Endothelial cell of umbilical vein (primary cell): ENCODE measurements at regions not wholly inside any gene's neighbourhood (a gene's known extent, or its start where the extent isn't known, plus 50 kb on each side); places are given as distances from the start of the nearest gene placed in this dataset.

Experiments
- BruUV-seq: library from RNA; stranded (reverse); fragments of 400-500 nt; replicated peaks from 2 replicates; lab custom pipeline; 2021; lab: Mats Ljungman, UMichigan
- CTCF ChIA-PET: fragments of 300-600, 350-600 bp; sonication (Branson Sonifier 250); formaldehyde crosslinking; loops from one replicate; lab custom pipeline; 2021; ENCODE audit warnings: antibody characterized with exemption, inconsistent platforms; lab: Charles Lee
- POLR2A ChIA-PET: fragments of 300-600, 350-600 bp; sonication (Branson Sonifier 250); formaldehyde crosslinking; loops from one replicate; lab custom pipeline; 2021; ENCODE audit warnings: antibody characterized with exemption, inconsistent platforms; lab: Charles Lee
- DNase-seq: peaks from one replicate; pipeline ENCODE4 v3.0.0-alpha.2; 2011; ENCODE audit warnings: low read depth, low spot score
- FAIRE-seq: peaks from 2 replicates; lab custom pipeline; 2011; peaks lifted over from hg19 to GRCh38; lab: Jason Lieb, UNC
- H2AFZ ChIP-seq: 2 replicates; pipeline ENCODE4 v1.6.0; 2012; ENCODE audit warnings: low read depth, low read length, control low read depth, inconsistent platforms
- H3K27ac ChIP-seq: 2 replicates; pipeline ENCODE4 v1.5.1; 2011; ENCODE audit warnings: low read depth, mild to moderate bottlenecking, control low read depth, low read length, moderate library complexity; ENCODE audit not compliant: insufficient read depth
- H3K27me3 ChIP-seq, 2 experiments: 2 replicates each; pipeline versions ENCODE4 v1.6.0 to v1.6.1; 2011; ENCODE audit warnings: low read length in 2 of 2, mixed read lengths in 1 of 2; ENCODE audit not compliant: control insufficient read depth in 2 of 2, insufficient read depth in 2 of 2
- H3K36me3 ChIP-seq, 2 experiments: 2 replicates in 1 of 2; 3 replicates in 1 of 2; pipeline ENCODE4 v1.5.1; 2011; ENCODE audit warnings: low read length in 2 of 2, mild to moderate bottlenecking in 1 of 2, moderate library complexity in 1 of 2; ENCODE audit not compliant: control insufficient read depth in 2 of 2, insufficient read depth in 2 of 2; ENCODE audit errors: extremely low read depth in 1 of 2
- H3K4me1 ChIP-seq: 3 replicates; pipeline ENCODE4 v1.5.1; 2011; ENCODE audit warnings: mild to moderate bottlenecking, low read length; ENCODE audit not compliant: control insufficient read depth, insufficient read depth; ENCODE audit errors: extremely low read depth
- H3K4me2 ChIP-seq: 2 replicates; pipeline ENCODE4 v1.6.1; 2011; ENCODE audit warnings: low read length, control low read depth, mixed read lengths; ENCODE audit not compliant: insufficient read depth
- H3K4me3 ChIP-seq, 3 experiments: fragments of 200-600 bp in 1 of 3; sonication (generic), shearing (Covaris generic) in 1 of 3; replicated peaks in 1 of 3; 2 replicates each; pipeline ENCODE4 v1.5.1; 2011 to 2016; ENCODE audit warnings: control low read depth in 3 of 3, low read length in 3 of 3, mild to moderate bottlenecking in 2 of 3, inconsistent platforms in 1 of 3, low read depth in 1 of 3, moderate library complexity in 1 of 3; ENCODE audit not compliant: insufficient read depth in 1 of 3
- H3K79me2 ChIP-seq: 2 replicates; pipeline ENCODE4 v1.6.0; 2012; ENCODE audit warnings: low read length, inconsistent platforms; ENCODE audit not compliant: control insufficient read depth, insufficient read depth
- H3K9ac ChIP-seq: replicated peaks from 2 replicates; pipeline ENCODE3; 2011; ENCODE audit warnings: low read length, control low read depth; ENCODE audit not compliant: insufficient read depth; ENCODE audit errors: extremely low read depth
- H3K9me1 ChIP-seq: replicated peaks from 3 replicates; pipeline ENCODE4 v1.6.0; 2011; ENCODE audit warnings: mild to moderate bottlenecking, low read length; ENCODE audit not compliant: control insufficient read depth, insufficient read depth; ENCODE audit errors: extremely low read depth
- H3K9me3 ChIP-seq: replicated peaks from 2 replicates; pipeline ENCODE4 v1.5.1; 2012; ENCODE audit warnings: low read length, inconsistent platforms; ENCODE audit not compliant: control insufficient read depth, insufficient read depth
- H4K20me1 ChIP-seq: replicated peaks from 2 replicates; pipeline ENCODE3; 2011; ENCODE audit warnings: mild to moderate bottlenecking, low read length; ENCODE audit not compliant: control insufficient read depth, insufficient read depth; ENCODE audit errors: extremely low read depth
- EZH2 ChIP-seq: IDR thresholded peaks from 2 replicates; pipeline ENCODE4 v1.6.1; 2012; ENCODE audit warnings: borderline replicate concordance, low read depth, mild to moderate bottlenecking, moderate library complexity, low read length, inconsistent platforms; ENCODE audit not compliant: severe bottlenecking
- FOS ChIP-seq: IDR thresholded peaks from 2 replicates; pipeline ENCODE4 v1.6.1; 2011; ENCODE audit warnings: mild to moderate bottlenecking, low read length, moderate library complexity, borderline replicate concordance; ENCODE audit not compliant: insufficient read depth
- GATA2 ChIP-seq: IDR thresholded peaks from 2 replicates; pipeline ENCODE4 v1.7.0; 2011; ENCODE audit warnings: low read depth, mild to moderate bottlenecking, moderate library complexity, mixed read lengths, low read length; ENCODE audit not compliant: insufficient read length, insufficient read depth
- JUN ChIP-seq: IDR thresholded peaks from 2 replicates; pipeline ENCODE4 v1.6.1; 2011; ENCODE audit warnings: borderline replicate concordance, low read depth; ENCODE audit not compliant: insufficient read length, insufficient read depth
- MYC ChIP-seq: IDR thresholded peaks from one replicate; pipeline ENCODE4 v1.6.1; 2011; ENCODE audit warnings: mild to moderate bottlenecking, low read depth, low read length
- POLR2A ChIP-seq: IDR thresholded peaks from 2 replicates; pipeline ENCODE4 v1.6.1; 2012; ENCODE audit warnings: low read depth, mild to moderate bottlenecking, control low read depth, low read length
- dilution Hi-C: fragments of 300-500 bp; cut with MboI; formaldehyde crosslinking; loops from one replicate; pipeline ENCODE4 v1.15.0; 2019; ENCODE audit warnings: low sequenced_read_pairs; ENCODE audit not compliant: extremely low pct_ligation_motif_present
- intact Hi-C: fragments of 100-400 bp; cut with micrococcal nuclease; formaldehyde crosslinking; loops from one replicate; pipeline ENCODE4 v1.10.0; 2022
- TF ChIP-seq, protein P1 (sequence below): IDR thresholded peaks from 2 replicates; pipeline ENCODE4 v1.6.1; 2011; ENCODE audit not compliant: insufficient read depth, insufficient read length
- TF ChIP-seq, protein P2 (sequence below), 2 donors: IDR thresholded peaks; 1 replicate in 1 of 2; 2 replicates in 1 of 2; pipeline ENCODE4 v1.5.1; 2011; ENCODE audit warnings: low read length in 2 of 2, mild to moderate bottlenecking in 2 of 2, moderate library complexity in 2 of 2, control low read depth in 1 of 2, inconsistent platforms in 1 of 2, low read depth in 1 of 2; ENCODE audit not compliant: insufficient read depth in 1 of 2; ENCODE audit errors: extremely low read depth in 1 of 2

DNA sequence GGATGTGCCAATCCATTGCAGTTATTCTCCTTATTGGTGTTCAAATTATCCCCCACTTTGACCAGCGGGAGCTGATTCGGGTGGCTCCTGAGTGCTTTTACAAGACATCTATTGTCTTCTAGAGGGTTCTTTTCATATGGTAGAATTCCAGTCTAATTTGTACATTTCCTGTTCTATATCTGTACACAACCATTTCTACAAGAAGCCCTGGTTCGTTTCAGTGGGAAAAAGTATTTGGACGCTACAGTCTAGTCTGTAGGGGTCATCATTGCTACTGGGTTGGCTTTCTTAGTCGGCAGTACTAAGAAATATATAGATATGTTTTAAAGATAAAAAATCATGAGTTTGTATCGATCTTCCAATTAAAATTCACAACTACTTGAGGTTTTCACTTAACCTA, 262.6 kb downstream of the MAP2K6 start:
- ChIA-PET POLR2A (no interaction called here), CTCF (interaction anchor here (0.8 to 1.6 kb wide), 2 partner anchors 68 to 270 kb away, joined by 3 to 4 read pairs; no protein-coding TSS in a partner anchor)
- H3K27ac ChIP-seq, result no peak overlapping the region
- no peaks in the 10 kb centered on the region for H4K20me1 ChIP-seq
- no peak overlapping the region for H3K4me3 ChIP-seq
- no peaks in the 10 kb centered on the region for H3K36me3 ChIP-seq
- DNase-seq (peak; percentile 38), FAIRE-seq (no peak)
- peaks cover 18% of the 10 kb centered on the region for H3K4me1 ChIP-seq
- no peak overlapping the region for H3K9ac ChIP-seq
- TF ChIP-seq GATA2 (no peak), FOS (no peak), EZH2 (no peak), POLR2A (no peak), MYC (no peak), JUN (no peak)
- TF ChIP-seq, protein P1, sequence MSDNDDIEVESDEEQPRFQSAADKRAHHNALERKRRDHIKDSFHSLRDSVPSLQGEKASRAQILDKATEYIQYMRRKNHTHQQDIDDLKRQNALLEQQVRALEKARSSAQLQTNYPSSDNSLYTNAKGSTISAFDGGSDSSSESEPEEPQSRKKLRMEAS, result no peak
- TF ChIP-seq, protein P2, sequence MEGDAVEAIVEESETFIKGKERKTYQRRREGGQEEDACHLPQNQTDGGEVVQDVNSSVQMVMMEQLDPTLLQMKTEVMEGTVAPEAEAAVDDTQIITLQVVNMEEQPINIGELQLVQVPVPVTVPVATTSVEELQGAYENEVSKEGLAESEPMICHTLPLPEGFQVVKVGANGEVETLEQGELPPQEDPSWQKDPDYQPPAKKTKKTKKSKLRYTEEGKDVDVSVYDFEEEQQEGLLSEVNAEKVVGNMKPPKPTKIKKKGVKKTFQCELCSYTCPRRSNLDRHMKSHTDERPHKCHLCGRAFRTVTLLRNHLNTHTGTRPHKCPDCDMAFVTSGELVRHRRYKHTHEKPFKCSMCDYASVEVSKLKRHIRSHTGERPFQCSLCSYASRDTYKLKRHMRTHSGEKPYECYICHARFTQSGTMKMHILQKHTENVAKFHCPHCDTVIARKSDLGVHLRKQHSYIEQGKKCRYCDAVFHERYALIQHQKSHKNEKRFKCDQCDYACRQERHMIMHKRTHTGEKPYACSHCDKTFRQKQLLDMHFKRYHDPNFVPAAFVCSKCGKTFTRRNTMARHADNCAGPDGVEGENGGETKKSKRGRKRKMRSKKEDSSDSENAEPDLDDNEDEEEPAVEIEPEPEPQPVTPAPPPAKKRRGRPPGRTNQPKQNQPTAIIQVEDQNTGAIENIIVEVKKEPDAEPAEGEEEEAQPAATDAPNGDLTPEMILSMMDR (IDR thresholded peaks at IDR 0.05; ENCODE audit: extremely low read depth in 1 of 2, insufficient read depth in 1 of 2, low read depth in 1 of 2, low read length in 2 of 2), result no peak
- BruUV-seq, result no TSS peak
- no peaks in the 10 kb centered on the region for H3K27me3 ChIP-seq
- H3K9me3 ChIP-seq, result no peaks in the 10 kb centered on the region
- H3K79me2 ChIP-seq, result no peaks in the 10 kb centered on the region
- intact Hi-C loops, result no loop called here
- no peaks in the 10 kb centered on the region for H3K9me1 ChIP-seq
- dilution Hi-C loops, result no loop called here
- peak overlapping the region; percentile 7 for H2AFZ ChIP-seq
- no peak overlapping the region for H3K4me2 ChIP-seq
